Body of pancreas (tissue), 4 donors: ENCODE measurements at regions not wholly inside any gene's neighbourhood (a gene's known extent, or its start where the extent isn't known, plus 50 kb on each side); places are given as distances from the start of the nearest gene placed in this dataset.

ENCODE experiments used
- ATAC-seq: fragments of 150-250 bp; one replicate; pipeline ENCODE4 v1.9.1; 2016
- DNase-seq, 4 donors: peaks; one replicate each; pipeline ENCODE4 v3.0.0-alpha.2; 2019
- H3K27ac ChIP-seq, 4 donors: fragments of 200-600 bp; sonication (generic); 1 replicate in 3 of 4; 2 replicates in 1 of 4; pipeline versions ENCODE4 v1.5.1 to v1.6.1; 2016 to 2019; ENCODE audit warnings: mild to moderate bottlenecking in 1 of 4, mixed read lengths in 1 of 4, moderate library complexity in 1 of 4
- H3K27me3 ChIP-seq, 2 donors: fragments of 200-600 bp; sonication (generic); one replicate each; pipeline ENCODE4 v1.6.0; 2016; ENCODE audit warnings: mild to moderate bottlenecking in 1 of 2
- H3K36me3 ChIP-seq, 2 donors: fragments of 200-600 bp; sonication (generic); replicated peaks in 1 of 2; 2 replicates each; pipeline ENCODE4 v1.5.1; 2016; ENCODE audit warnings: low read depth in 2 of 2; ENCODE audit not compliant: insufficient read depth in 1 of 2
- H3K4me1 ChIP-seq: fragments of 200-600 bp; sonication (generic); one replicate; pipeline ENCODE4 v1.6.0; 2016
- H3K4me3 ChIP-seq, 2 donors: fragments of 200-600 bp; sonication (generic); 1 replicate in 1 of 2; 2 replicates in 1 of 2; pipeline ENCODE4 v1.5.1; 2016 to 2019
- H3K9me3 ChIP-seq, 3 donors: fragments of 200-600 bp; sonication (generic); 1 replicate in 2 of 3; 2 replicates in 1 of 3; pipeline ENCODE4 v1.5.1; 2016
- POLR2A ChIP-seq, 3 donors: fragments of 450-650 bp; IDR thresholded peaks; one replicate each; pipeline ENCODE4 v1.6.1; 2016; ENCODE audit warnings: antibody characterized with exemption in 3 of 3, mild to moderate bottlenecking in 2 of 3
- WGBS, 2 donors: methylation state at CpG; one replicate each; pipeline ENCODE4 v1.1.5; 2017; 5-methylcytosine and 5-hydroxymethylcytosine counted together
- intact Hi-C: fragments of 100-400 bp; cut with DNase I; formaldehyde crosslinking; loops from one replicate; pipeline ENCODE4 v1.15.1; 2023
- TF ChIP-seq, protein P1 (sequence below), 7 experiments: fragments of 450-650 bp in 4 of 7; fragments of 200-600 bp in 3 of 7; sonication (generic) in 3 of 7; IDR thresholded peaks; one replicate each; pipeline ENCODE4 v1.5.1; 2016 to 2019; ENCODE audit warnings: antibody characterized with exemption in 7 of 7

DNA sequence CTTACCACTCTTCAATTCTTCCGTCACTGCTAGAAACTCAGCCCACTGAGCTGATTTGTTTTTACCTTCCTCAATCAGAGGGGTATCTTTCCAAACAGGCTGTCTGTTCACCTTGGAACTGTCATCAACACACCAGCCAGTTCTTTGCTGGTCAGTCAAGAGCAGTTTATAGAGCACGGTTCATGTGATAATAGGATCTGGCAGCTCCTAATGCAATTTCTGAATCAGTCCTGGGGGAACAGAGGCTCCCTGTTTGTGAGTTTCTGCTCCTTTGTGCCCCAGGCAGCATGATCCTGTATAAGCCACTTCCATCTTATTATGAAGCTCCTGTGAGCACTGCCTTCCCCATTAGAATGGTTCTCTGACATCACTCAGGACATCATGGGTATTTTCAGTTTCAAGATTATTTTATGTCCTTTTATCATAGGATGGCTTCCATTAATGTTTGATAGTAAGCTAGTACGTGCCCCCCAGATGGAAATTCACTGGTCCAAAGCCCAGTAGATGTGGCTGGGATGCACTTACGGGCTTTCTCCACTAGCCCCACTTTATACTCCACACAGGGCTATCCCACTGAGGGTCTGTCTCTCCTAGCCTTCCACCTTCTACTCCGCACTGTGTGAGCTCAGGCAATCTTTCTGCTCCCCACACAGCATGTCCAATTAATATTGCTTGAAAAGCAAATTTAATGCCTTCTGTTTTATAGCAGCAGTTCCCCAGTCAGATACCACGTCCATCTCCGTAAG is 85.5 kb upstream of the SPIN1 start:
- H3K4me3 ChIP-seq: no peak overlapping the region
- no peaks in the 10 kb centered on the region for H3K9me3 ChIP-seq
- ATAC-seq (no peak), DNase-seq (no peak)
- no peaks in the 10 kb centered on the region for H3K36me3 ChIP-seq
- 63 to 78% methylated on average over 7 of the region's 7 CpGs for WGBS, 2 donors
- TF ChIP-seq POLR2A (IDR thresholded peaks at IDR 0.05): no peak
- TF ChIP-seq, protein P1, sequence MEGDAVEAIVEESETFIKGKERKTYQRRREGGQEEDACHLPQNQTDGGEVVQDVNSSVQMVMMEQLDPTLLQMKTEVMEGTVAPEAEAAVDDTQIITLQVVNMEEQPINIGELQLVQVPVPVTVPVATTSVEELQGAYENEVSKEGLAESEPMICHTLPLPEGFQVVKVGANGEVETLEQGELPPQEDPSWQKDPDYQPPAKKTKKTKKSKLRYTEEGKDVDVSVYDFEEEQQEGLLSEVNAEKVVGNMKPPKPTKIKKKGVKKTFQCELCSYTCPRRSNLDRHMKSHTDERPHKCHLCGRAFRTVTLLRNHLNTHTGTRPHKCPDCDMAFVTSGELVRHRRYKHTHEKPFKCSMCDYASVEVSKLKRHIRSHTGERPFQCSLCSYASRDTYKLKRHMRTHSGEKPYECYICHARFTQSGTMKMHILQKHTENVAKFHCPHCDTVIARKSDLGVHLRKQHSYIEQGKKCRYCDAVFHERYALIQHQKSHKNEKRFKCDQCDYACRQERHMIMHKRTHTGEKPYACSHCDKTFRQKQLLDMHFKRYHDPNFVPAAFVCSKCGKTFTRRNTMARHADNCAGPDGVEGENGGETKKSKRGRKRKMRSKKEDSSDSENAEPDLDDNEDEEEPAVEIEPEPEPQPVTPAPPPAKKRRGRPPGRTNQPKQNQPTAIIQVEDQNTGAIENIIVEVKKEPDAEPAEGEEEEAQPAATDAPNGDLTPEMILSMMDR (IDR thresholded peaks at IDR 0.05): no peak
- H3K4me1 ChIP-seq: no peaks in the 10 kb centered on the region
- intact Hi-C loops: no loop called here
- H3K27ac ChIP-seq: no peak overlapping the region
- no peaks in the 10 kb centered on the region for H3K27me3 ChIP-seq

DNA sequence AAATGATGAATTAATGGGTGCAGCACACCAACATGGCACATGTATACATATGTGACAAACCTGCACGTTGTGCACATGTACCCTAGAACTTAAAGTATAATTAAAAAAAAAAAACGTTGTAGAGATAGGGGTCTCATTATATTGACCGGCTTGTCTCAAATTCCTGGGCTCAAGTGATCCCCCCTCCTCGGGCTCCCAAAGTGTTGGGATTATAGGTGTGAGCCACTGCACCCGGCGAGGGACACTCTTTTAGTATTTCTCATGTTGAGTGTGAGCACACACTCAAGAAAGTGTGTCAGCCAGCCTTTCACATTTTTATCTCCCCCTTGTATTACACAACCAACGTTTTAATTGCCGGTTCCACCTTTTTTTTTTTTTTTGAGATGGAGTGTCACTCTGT is 87.7 kb upstream of the SPIN1 start:
- no peak for DNase-seq
- 71 to 80% methylated on average over 8 of the region's 8 CpGs for WGBS, 2 donors
- no peaks in the 10 kb centered on the region for H3K36me3 ChIP-seq

DNA sequence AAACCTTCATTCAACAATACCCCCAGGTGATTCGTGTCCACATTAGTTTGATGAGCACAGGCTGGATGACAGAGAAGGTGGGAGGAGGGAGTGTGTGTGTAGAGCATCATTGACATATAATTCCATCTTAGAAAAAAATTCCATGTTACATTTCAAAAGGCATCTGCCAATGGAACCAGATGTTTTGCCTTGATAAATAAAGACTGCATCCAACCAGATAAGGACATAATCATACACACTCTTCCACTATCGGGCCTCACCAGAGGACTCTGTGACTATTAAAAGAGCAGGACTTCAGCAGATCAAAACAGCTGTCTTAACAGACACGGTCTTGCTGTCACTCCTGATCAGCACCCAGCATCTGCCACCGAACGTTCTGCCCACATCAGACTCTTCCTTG is 96.4 kb upstream of the SPIN1 start:
- DNase-seq: no peak
- Histone ChIP-seq H3K27ac (no peak overlapping the region), H3K36me3 (no peaks in the 10 kb centered on the region), H3K27me3 (no peaks in the 10 kb centered on the region), H3K4me1 (no peaks in the 10 kb centered on the region), H3K4me3 (no peak overlapping the region), H3K9me3 (no peaks in the 10 kb centered on the region)
- WGBS, 2 donors: 70 to 73% methylated on average over 5 of the region's 5 CpGs
- TF ChIP-seq, protein P1 (IDR thresholded peaks at IDR 0.05): no peak
- no peak for TF ChIP-seq POLR2A (IDR thresholded peaks at IDR 0.05)
- no peak for ATAC-seq
- intact Hi-C loops: no loop called here

More for the DNA sequence above, 87.7 kb upstream of the SPIN1 start:
- Histone ChIP-seq H3K9me3 (no peaks in the 10 kb centered on the region), H3K4me1 (no peaks in the 10 kb centered on the region), H3K4me3 (no peak overlapping the region), H3K27ac (no peak overlapping the region), H3K27me3 (no peaks in the 10 kb centered on the region)
- TF ChIP-seq, protein P1 (IDR thresholded peaks at IDR 0.05): no peak
- no peak for TF ChIP-seq POLR2A (IDR thresholded peaks at IDR 0.05)
- ATAC-seq: no peak
- intact Hi-C loops: no loop called here

DNA sequence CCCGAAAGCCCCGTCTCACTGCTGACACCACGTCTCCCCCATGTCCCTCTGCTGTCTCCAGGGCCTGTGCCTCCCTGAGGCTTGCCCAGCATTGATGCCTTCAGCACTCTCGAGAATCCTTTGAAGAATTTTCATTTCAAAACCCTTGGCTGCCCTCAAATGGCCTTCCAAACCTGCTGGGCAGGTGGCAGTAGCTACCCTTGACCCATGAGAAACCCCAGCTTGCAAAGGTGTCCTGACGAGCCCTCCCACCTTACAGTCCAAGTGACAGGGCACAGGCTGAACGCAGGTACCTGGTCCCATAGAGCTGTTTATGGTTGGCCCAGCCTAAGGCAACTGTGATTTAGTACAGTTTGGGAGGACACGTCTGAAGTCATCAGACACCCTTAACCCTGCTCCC is 97.2 kb upstream of the SPIN1 start:
- Histone ChIP-seq H3K27me3 (no peaks in the 10 kb centered on the region), H3K9me3 (no peaks in the 10 kb centered on the region), H3K36me3 (no peaks in the 10 kb centered on the region), H3K4me1 (no peaks in the 10 kb centered on the region), H3K4me3 (no peak overlapping the region), H3K27ac (no peak overlapping the region)
- DNase-seq (no peak), ATAC-seq (no peak)
- TF ChIP-seq POLR2A (IDR thresholded peaks at IDR 0.05): no peak
- TF ChIP-seq, protein P1 (IDR thresholded peaks at IDR 0.05): no peak
- intact Hi-C loops: no loop called here
- 82 to 85% methylated on average over 7 of the region's 7 CpGs for WGBS, 2 donors

DNA sequence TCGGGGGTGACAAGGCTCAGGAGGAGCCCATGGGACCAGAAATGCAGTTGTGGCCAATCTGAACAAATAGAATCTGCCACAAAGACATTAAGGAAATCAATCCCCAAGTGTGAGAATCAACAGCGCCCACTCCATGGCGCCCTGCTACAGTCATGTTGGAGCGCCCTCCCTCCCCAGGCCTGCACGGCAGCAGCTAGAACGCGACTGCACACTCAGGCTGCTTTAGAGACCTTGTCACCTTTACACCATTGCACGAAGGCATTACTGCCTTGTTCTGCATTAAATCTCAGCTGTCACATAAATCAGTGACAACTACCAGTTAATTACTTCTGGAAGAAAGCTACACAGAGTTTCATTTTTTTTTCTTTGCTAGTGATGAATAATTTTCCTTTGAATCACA is 98.7 kb upstream of the SPIN1 start:
- ATAC-seq: no peak
- intact Hi-C loops: no loop called here
- Histone ChIP-seq H3K36me3 (no peaks in the 10 kb centered on the region), H3K4me1 (no peaks in the 10 kb centered on the region), H3K9me3 (no peaks in the 10 kb centered on the region), H3K27me3 (no peaks in the 10 kb centered on the region), H3K4me3 (no peak overlapping the region), H3K27ac (no peak overlapping the region)
- DNase-seq: no peak
- 83 to 86% methylated on average over 8 of the region's 8 CpGs for WGBS, 2 donors
- TF ChIP-seq POLR2A (IDR thresholded peaks at IDR 0.05): no peak
- TF ChIP-seq, protein P1 (IDR thresholded peaks at IDR 0.05): no peak
